Keratinocyte (primary cell): ENCODE measurements at regions not wholly inside any gene's neighbourhood (a gene's known extent, or its start where the extent isn't known, plus 50 kb on each side); places are given as distances from the start of the nearest gene placed in this dataset.

ENCODE experiments used
- DNase-seq: peaks from one replicate; pipeline ENCODE4 v3.0.0-alpha.2; 2011; ENCODE audit warnings: low read depth, missing footprints, low spot score
- FAIRE-seq: peaks from 2 replicates; lab custom pipeline; 2011; peaks lifted over from hg19 to GRCh38; lab: Jason Lieb, UNC
- H2AFZ ChIP-seq: 2 replicates; pipeline ENCODE4 v1.6.0; 2012; ENCODE audit warnings: low read length, control low read depth, inconsistent platforms; ENCODE audit not compliant: control insufficient read depth
- H3K27ac ChIP-seq: 2 replicates; pipeline ENCODE4 v1.5.1; 2011; ENCODE audit warnings: low read length; ENCODE audit not compliant: control insufficient read depth, insufficient read depth
- H3K27me3 ChIP-seq: 3 replicates; pipeline ENCODE4 v1.6.0; 2011; ENCODE audit warnings: low read length; ENCODE audit not compliant: control insufficient read depth, insufficient read depth; ENCODE audit errors: extremely low read depth
- H3K36me3 ChIP-seq, 2 experiments: 2 replicates in 1 of 2; 3 replicates in 1 of 2; pipeline ENCODE4 v1.5.1; 2011; ENCODE audit warnings: low read length in 2 of 2, mild to moderate bottlenecking in 1 of 2; ENCODE audit not compliant: control insufficient read depth in 2 of 2, insufficient read depth in 2 of 2; ENCODE audit errors: extremely low read depth in 1 of 2
- H3K4me1 ChIP-seq: 3 replicates; pipeline ENCODE4 v1.5.1; 2011; ENCODE audit warnings: low read length; ENCODE audit not compliant: control insufficient read depth, insufficient read depth; ENCODE audit errors: extremely low read depth
- H3K4me2 ChIP-seq: 3 replicates; pipeline ENCODE4 v1.6.0; 2011; ENCODE audit warnings: low read depth, low read length; ENCODE audit not compliant: control insufficient read depth, insufficient read depth; ENCODE audit errors: extremely low read depth
- H3K4me3 ChIP-seq, 3 experiments: fragments of 200-600 bp in 1 of 3; sonication (generic) in 1 of 3; 2 replicates in 2 of 3; 3 replicates in 1 of 3; pipeline ENCODE4 v1.5.1; 2011 to 2016; ENCODE audit warnings: low read length in 3 of 3, mild to moderate bottlenecking in 3 of 3, control low read depth in 2 of 3, inconsistent platforms in 1 of 3, low read depth in 1 of 3, mixed read lengths in 1 of 3, mixed run types in 1 of 3, moderate library complexity in 1 of 3; ENCODE audit not compliant: control insufficient read depth in 2 of 3, insufficient read depth in 2 of 3; ENCODE audit errors: extremely low read depth in 1 of 3
- H3K79me2 ChIP-seq: 2 replicates; pipeline ENCODE4 v1.6.0; 2012; ENCODE audit warnings: low read length; ENCODE audit not compliant: control insufficient read depth, insufficient read depth
- H3K9ac ChIP-seq: 3 replicates; pipeline ENCODE4 v1.6.0; 2011; ENCODE audit warnings: low read length; ENCODE audit not compliant: control insufficient read depth, insufficient read depth; ENCODE audit errors: extremely low read depth
- H3K9me1 ChIP-seq: 3 replicates; pipeline ENCODE4 v1.6.0; 2011; ENCODE audit warnings: low read length; ENCODE audit not compliant: control insufficient read depth, insufficient read depth; ENCODE audit errors: extremely low read depth
- H3K9me3 ChIP-seq: 2 replicates; pipeline ENCODE4 v1.5.1; 2012; ENCODE audit warnings: low read depth, low read length; ENCODE audit not compliant: control insufficient read depth
- H4K20me1 ChIP-seq: 3 replicates; pipeline ENCODE4 v1.6.0; 2011; ENCODE audit warnings: low read length; ENCODE audit not compliant: control insufficient read depth, insufficient read depth; ENCODE audit errors: extremely low read depth
- EZH2 ChIP-seq: IDR thresholded peaks from one replicate; pipeline ENCODE4 v1.6.1; 2012; ENCODE audit warnings: inconsistent platforms, mild to moderate bottlenecking, low read length, moderate library complexity
- dilution Hi-C: fragments of 300-500 bp; cut with MboI; formaldehyde crosslinking; loops from one replicate; pipeline ENCODE4 v1.7.0; 2020; ENCODE audit warnings: low sequenced_read_pairs; ENCODE audit not compliant: extremely low pct_ligation_motif_present
- TF ChIP-seq, protein P1 (sequence below), 3 experiments: IDR thresholded peaks in 1 of 3; conservative IDR thresholded peaks in 1 of 3; optimal IDR thresholded peaks in 1 of 3; 2 replicates in 2 of 3; 3 replicates in 1 of 3; pipeline versions ENCODE3 to v1.5.1; 2011; ENCODE audit warnings: low read length in 3 of 3, mild to moderate bottlenecking in 3 of 3, moderate library complexity in 2 of 3, control low read depth in 1 of 3, inconsistent platforms in 1 of 3; ENCODE audit not compliant: insufficient read depth in 2 of 3; ENCODE audit errors: extremely low read depth in 1 of 3

DNA sequence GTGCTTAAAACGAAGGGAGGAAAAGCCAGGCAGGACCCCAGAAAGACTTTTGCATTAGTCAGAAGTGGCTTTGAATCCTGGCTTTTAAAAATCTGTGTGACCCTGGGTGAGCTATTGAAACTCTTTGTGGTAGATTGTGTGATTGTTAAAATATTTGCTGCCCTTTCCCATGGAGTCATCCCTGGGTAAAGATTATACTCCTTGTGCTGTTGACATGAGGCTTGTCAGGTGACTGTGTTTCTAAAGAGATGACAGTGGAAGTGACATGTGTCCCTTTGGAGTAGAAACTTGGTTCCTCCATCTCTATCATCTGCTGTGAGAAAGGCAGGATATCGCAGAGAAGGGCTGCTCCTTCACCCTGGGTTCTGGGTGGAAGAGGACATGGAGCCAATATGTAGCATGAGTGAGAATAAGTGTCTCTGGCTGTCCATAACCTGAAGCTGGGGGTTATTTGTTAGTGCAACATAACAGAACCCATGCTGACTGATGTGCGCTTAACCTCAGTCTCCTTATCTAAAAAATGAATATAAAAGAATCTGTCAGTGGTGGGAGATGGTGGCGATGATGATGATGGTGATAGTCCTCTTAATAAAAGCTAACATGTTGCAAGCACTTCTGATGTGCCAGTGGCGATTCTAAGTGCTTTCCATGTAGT lies 187.6 kb downstream of the RHOU start:
- DNase-seq: no peak
- no peak overlapping the region for H3K27ac ChIP-seq
- no peaks in the 10 kb centered on the region for H3K9me1 ChIP-seq
- H4K20me1 ChIP-seq: no peaks in the 10 kb centered on the region
- no peak overlapping the region for H2AFZ ChIP-seq
- H3K9me3 ChIP-seq: no peaks in the 10 kb centered on the region
- H3K4me2 ChIP-seq: no peak overlapping the region
- TF ChIP-seq EZH2: no peak
- TF ChIP-seq, protein P1, sequence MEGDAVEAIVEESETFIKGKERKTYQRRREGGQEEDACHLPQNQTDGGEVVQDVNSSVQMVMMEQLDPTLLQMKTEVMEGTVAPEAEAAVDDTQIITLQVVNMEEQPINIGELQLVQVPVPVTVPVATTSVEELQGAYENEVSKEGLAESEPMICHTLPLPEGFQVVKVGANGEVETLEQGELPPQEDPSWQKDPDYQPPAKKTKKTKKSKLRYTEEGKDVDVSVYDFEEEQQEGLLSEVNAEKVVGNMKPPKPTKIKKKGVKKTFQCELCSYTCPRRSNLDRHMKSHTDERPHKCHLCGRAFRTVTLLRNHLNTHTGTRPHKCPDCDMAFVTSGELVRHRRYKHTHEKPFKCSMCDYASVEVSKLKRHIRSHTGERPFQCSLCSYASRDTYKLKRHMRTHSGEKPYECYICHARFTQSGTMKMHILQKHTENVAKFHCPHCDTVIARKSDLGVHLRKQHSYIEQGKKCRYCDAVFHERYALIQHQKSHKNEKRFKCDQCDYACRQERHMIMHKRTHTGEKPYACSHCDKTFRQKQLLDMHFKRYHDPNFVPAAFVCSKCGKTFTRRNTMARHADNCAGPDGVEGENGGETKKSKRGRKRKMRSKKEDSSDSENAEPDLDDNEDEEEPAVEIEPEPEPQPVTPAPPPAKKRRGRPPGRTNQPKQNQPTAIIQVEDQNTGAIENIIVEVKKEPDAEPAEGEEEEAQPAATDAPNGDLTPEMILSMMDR (optimal IDR thresholded peaks at IDR 0.05 in 1 of 3, IDR thresholded peaks at IDR 0.05 in 1 of 3, conservative IDR thresholded peaks at IDR 0.05 in 1 of 3; ENCODE audit: extremely low read depth in 1 of 3, insufficient read depth in 2 of 3, low read length in 3 of 3): no peak
- H3K9ac ChIP-seq: no peak overlapping the region
- FAIRE-seq: no peak
- no peaks in the 10 kb centered on the region for H3K4me1 ChIP-seq
- dilution Hi-C loops: no loop called here
- no peaks in the 10 kb centered on the region for H3K36me3 ChIP-seq
- no peak overlapping the region for H3K4me3 ChIP-seq
- H3K79me2 ChIP-seq: no peaks in the 10 kb centered on the region
- peaks cover 4% of the 10 kb centered on the region for H3K27me3 ChIP-seq

DNA sequence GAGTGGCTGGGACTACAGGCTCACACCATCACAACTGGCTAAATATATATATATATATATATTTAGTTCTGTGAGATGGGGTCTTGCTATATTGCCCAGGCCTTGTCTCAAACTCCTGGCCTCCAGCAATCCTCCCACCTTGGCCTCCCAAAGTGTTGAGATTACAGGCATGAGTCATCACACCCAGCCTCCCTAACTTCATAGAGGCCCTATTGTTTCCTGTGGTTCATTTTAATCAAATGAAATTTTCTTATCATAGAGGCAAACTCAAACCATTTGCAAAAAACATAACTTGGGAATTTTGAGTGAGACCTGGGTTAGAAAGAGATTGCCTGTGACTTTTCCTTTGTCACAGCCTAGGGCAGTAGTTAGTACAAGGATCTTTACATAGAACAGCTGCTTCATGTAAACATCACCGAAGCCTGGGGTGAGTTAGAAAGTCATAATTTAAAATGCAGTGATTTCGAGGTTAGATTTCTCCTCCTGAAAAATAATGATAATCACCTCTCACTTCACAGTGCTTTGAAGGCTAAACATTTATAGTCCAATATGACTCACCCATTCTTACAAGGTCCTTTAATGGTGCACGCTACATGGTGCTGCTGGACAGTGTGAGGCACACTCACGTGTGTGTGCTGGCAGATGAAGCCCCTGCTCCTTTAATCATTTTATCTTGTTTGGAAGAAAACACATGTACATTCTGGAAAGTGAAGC lies 188.9 kb downstream of the RHOU start:
- FAIRE-seq: no peak

More for the DNA sequence above, 188.9 kb downstream of the RHOU start:
- Histone ChIP-seq H4K20me1 (no peaks in the 10 kb centered on the region), H3K9ac (no peak overlapping the region), H3K27me3 (peaks cover 4% of the 10 kb centered on the region), H3K36me3 (no peaks in the 10 kb centered on the region), H3K79me2 (no peaks in the 10 kb centered on the region), H3K9me3 (no peaks in the 10 kb centered on the region), H3K27ac (no peak overlapping the region), H3K4me1 (no peaks in the 10 kb centered on the region), H3K4me3 (no peak overlapping the region), H2AFZ (no peak overlapping the region), H3K4me2 (no peak overlapping the region), H3K9me1 (no peaks in the 10 kb centered on the region)
- no peak for TF ChIP-seq EZH2
- TF ChIP-seq, protein P1 (optimal IDR thresholded peaks at IDR 0.05 in 1 of 3, IDR thresholded peaks at IDR 0.05 in 1 of 3, conservative IDR thresholded peaks at IDR 0.05 in 1 of 3; ENCODE audit: extremely low read depth in 1 of 3, insufficient read depth in 2 of 3, low read length in 3 of 3): no peak
- dilution Hi-C loops: no loop called here
- DNase-seq: no peak
